ENCODE measurements at regions not wholly inside any gene's neighbourhood (a gene's known extent, or its start where the extent isn't known, plus 50 kb on each side); places are given as distances from the start of the nearest gene placed in this dataset.

- Histone ChIP-seq H3K36me3 (no peaks in the 10 kb centered on the region), H3K27me3 (no peaks in the 10 kb centered on the region), H3K9me3 (no peaks in the 10 kb centered on the region), H3K4me3 (no peak overlapping the region), H3K27ac (no peak overlapping the region), H3K4me1 (no peaks in the 10 kb centered on the region)
- DNase-seq, result no peak
- in situ Hi-C loops (cut with MboI; ENCODE audit: low pct_ligation_motif_present in 1 of 4, low pct_unique_long_range_greater_than_20kb in 1 of 4, low sequenced_read_pairs in 3 of 4) (loop anchor here in 1 of 4 donors (25.0 kb wide), 1 partner anchor 486 kb away; the partner anchor contains the start of gene CCDC188), intact Hi-C loops (cut with DNase I; ENCODE audit: low total_unique reads) (no loop called here)
- TF ChIP-seq, protein P1, sequence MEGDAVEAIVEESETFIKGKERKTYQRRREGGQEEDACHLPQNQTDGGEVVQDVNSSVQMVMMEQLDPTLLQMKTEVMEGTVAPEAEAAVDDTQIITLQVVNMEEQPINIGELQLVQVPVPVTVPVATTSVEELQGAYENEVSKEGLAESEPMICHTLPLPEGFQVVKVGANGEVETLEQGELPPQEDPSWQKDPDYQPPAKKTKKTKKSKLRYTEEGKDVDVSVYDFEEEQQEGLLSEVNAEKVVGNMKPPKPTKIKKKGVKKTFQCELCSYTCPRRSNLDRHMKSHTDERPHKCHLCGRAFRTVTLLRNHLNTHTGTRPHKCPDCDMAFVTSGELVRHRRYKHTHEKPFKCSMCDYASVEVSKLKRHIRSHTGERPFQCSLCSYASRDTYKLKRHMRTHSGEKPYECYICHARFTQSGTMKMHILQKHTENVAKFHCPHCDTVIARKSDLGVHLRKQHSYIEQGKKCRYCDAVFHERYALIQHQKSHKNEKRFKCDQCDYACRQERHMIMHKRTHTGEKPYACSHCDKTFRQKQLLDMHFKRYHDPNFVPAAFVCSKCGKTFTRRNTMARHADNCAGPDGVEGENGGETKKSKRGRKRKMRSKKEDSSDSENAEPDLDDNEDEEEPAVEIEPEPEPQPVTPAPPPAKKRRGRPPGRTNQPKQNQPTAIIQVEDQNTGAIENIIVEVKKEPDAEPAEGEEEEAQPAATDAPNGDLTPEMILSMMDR (IDR thresholded peaks at IDR 0.05), result no peak
- no peak for TF ChIP-seq POLR2A (IDR thresholded peaks at IDR 0.05)
- TF ChIP-seq EP300 (IDR thresholded peaks at IDR 0.05; ENCODE audit: low read depth), result no peak
- WGBS, 2 donors (ENCODE audit: low coverage in 1 of 2), result 81 to 90% methylated on average over 1 to 2 of the region's 2 CpGs
Observed at GRCh38 chr22:20648306-20648903, 125.5 kb upstream of the SERPIND1 start.

- no peak for TF ChIP-seq EP300 (IDR thresholded peaks at IDR 0.05; ENCODE audit: low read depth)
- TF ChIP-seq POLR2A (IDR thresholded peaks at IDR 0.05), result no peak
- TF ChIP-seq, protein P1 (IDR thresholded peaks at IDR 0.05), result no peak
- TF ChIP-seq POLR2AphosphoS5 (IDR thresholded peaks at IDR 0.05), result no peak
Observed at GRCh38 chr22:20650294-20651207, 123.4 kb upstream of the SERPIND1 start.

GRCh38 chr22:20651286-20651685 lies 122.6 kb upstream of the SERPIND1 start:
- no peaks in the 10 kb centered on the region for H3K27me3 ChIP-seq
- no peak overlapping the region for H3K4me3 ChIP-seq
- no peak for TF ChIP-seq POLR2A (IDR thresholded peaks at IDR 0.05)
- intact Hi-C loops (cut with DNase I; ENCODE audit: low total_unique reads), result no loop called here
- in situ Hi-C loops (cut with MboI; ENCODE audit: low pct_ligation_motif_present in 1 of 4, low pct_unique_long_range_greater_than_20kb in 1 of 4, low sequenced_read_pairs in 3 of 4), result no loop called here
- 75 to 88% methylated on average over 2 of the region's 2 CpGs for WGBS, 2 donors (ENCODE audit: low coverage in 1 of 2)
- H3K27ac ChIP-seq, result no peak overlapping the region
- no peaks in the 10 kb centered on the region for H3K36me3 ChIP-seq
- H3K9me3 ChIP-seq, result no peaks in the 10 kb centered on the region
- no peaks in the 10 kb centered on the region for H3K4me1 ChIP-seq
- no peak for DNase-seq

More at GRCh38 chr22:20650294-20651207, 123.4 kb upstream of the SERPIND1 start:
- Histone ChIP-seq H3K27me3 (no peaks in the 10 kb centered on the region), H3K4me3 (no peak overlapping the region), H3K36me3 (no peaks in the 10 kb centered on the region), H3K27ac (no peak overlapping the region), H3K9me3 (no peaks in the 10 kb centered on the region), H3K4me1 (no peaks in the 10 kb centered on the region)
- in situ Hi-C loops (cut with MboI; ENCODE audit: low pct_ligation_motif_present in 1 of 4, low pct_unique_long_range_greater_than_20kb in 1 of 4, low sequenced_read_pairs in 3 of 4), result no loop called here
- intact Hi-C loops (cut with DNase I; ENCODE audit: low total_unique reads), result no loop called here
- DNase-seq, result no peak
- WGBS, 2 donors (ENCODE audit: low coverage in 1 of 2), result 79 to 100% methylated on average over 2 to 13 of the region's 13 CpGs

GRCh38 chr22:20652130-20652529 lies 121.8 kb upstream of the SERPIND1 start:
- TF ChIP-seq, protein P1 (IDR thresholded peaks at IDR 0.05), result no peak
- TF ChIP-seq EP300 (IDR thresholded peaks at IDR 0.05; ENCODE audit: low read depth) (no peak), POLR2A (IDR thresholded peaks at IDR 0.05) (no peak), POLR2AphosphoS5 (IDR thresholded peaks at IDR 0.05) (no peak)
- WGBS, 2 donors (ENCODE audit: low coverage in 1 of 2), result 89% methylated on average over 6 of the region's 6 CpGs; no CpG with 5 or more reads in 1 of the 2 donors
- Histone ChIP-seq H3K27ac (no peak overlapping the region), H3K4me3 (no peak overlapping the region), H3K27me3 (no peaks in the 10 kb centered on the region), H3K4me1 (no peaks in the 10 kb centered on the region), H3K36me3 (no peaks in the 10 kb centered on the region), H3K9me3 (no peaks in the 10 kb centered on the region)
- DNase-seq, result no peak
- intact Hi-C loops (cut with DNase I; ENCODE audit: low total_unique reads) (no loop called here), in situ Hi-C loops (cut with MboI; ENCODE audit: low pct_ligation_motif_present in 1 of 4, low pct_unique_long_range_greater_than_20kb in 1 of 4, low sequenced_read_pairs in 3 of 4) (no loop called here)

Data from transverse colon (tissue), 4 donors.